Endothelial cell of umbilical vein (primary cell): ENCODE measurements at regions not wholly inside any gene's neighbourhood (a gene's known extent, or its start where the extent isn't known, plus 50 kb on each side); places are given as distances from the start of the nearest gene placed in this dataset.
"Not testable (repeated sequence)": the region's sequence is repeated elsewhere in the genome, so short reads cannot be mapped to it uniquely, and the experiment has no call there.

ENCODE experiments used
- BruUV-seq: library from RNA; stranded (reverse); fragments of 400-500 nt; replicated peaks from 2 replicates; lab custom pipeline; 2021; lab: Mats Ljungman, UMichigan
- CTCF ChIA-PET: fragments of 300-600, 350-600 bp; sonication (Branson Sonifier 250); formaldehyde crosslinking; loops from one replicate; lab custom pipeline; 2021; ENCODE audit warnings: antibody characterized with exemption, inconsistent platforms; lab: Charles Lee
- POLR2A ChIA-PET: fragments of 300-600, 350-600 bp; sonication (Branson Sonifier 250); formaldehyde crosslinking; loops from one replicate; lab custom pipeline; 2021; ENCODE audit warnings: antibody characterized with exemption, inconsistent platforms; lab: Charles Lee
- DNase-seq: peaks from one replicate; pipeline ENCODE4 v3.0.0-alpha.2; 2011; ENCODE audit warnings: low read depth, low spot score
- FAIRE-seq: peaks from 2 replicates; lab custom pipeline; 2011; peaks lifted over from hg19 to GRCh38; lab: Jason Lieb, UNC
- H2AFZ ChIP-seq: 2 replicates; pipeline ENCODE4 v1.6.0; 2012; ENCODE audit warnings: low read depth, low read length, control low read depth, inconsistent platforms
- H3K27ac ChIP-seq: 2 replicates; pipeline ENCODE4 v1.5.1; 2011; ENCODE audit warnings: low read depth, mild to moderate bottlenecking, control low read depth, low read length, moderate library complexity; ENCODE audit not compliant: insufficient read depth
- H3K27me3 ChIP-seq, 2 experiments: 2 replicates each; pipeline versions ENCODE4 v1.6.0 to v1.6.1; 2011; ENCODE audit warnings: low read length in 2 of 2, mixed read lengths in 1 of 2; ENCODE audit not compliant: control insufficient read depth in 2 of 2, insufficient read depth in 2 of 2
- H3K36me3 ChIP-seq, 2 experiments: 2 replicates in 1 of 2; 3 replicates in 1 of 2; pipeline ENCODE4 v1.5.1; 2011; ENCODE audit warnings: low read length in 2 of 2, mild to moderate bottlenecking in 1 of 2, moderate library complexity in 1 of 2; ENCODE audit not compliant: control insufficient read depth in 2 of 2, insufficient read depth in 2 of 2; ENCODE audit errors: extremely low read depth in 1 of 2
- H3K4me1 ChIP-seq: 3 replicates; pipeline ENCODE4 v1.5.1; 2011; ENCODE audit warnings: mild to moderate bottlenecking, low read length; ENCODE audit not compliant: control insufficient read depth, insufficient read depth; ENCODE audit errors: extremely low read depth
- H3K4me2 ChIP-seq: 2 replicates; pipeline ENCODE4 v1.6.1; 2011; ENCODE audit warnings: low read length, control low read depth, mixed read lengths; ENCODE audit not compliant: insufficient read depth
- H3K4me3 ChIP-seq, 3 experiments: fragments of 200-600 bp in 1 of 3; sonication (generic), shearing (Covaris generic) in 1 of 3; replicated peaks in 1 of 3; 2 replicates each; pipeline ENCODE4 v1.5.1; 2011 to 2016; ENCODE audit warnings: control low read depth in 3 of 3, low read length in 3 of 3, mild to moderate bottlenecking in 2 of 3, inconsistent platforms in 1 of 3, low read depth in 1 of 3, moderate library complexity in 1 of 3; ENCODE audit not compliant: insufficient read depth in 1 of 3
- H3K79me2 ChIP-seq: 2 replicates; pipeline ENCODE4 v1.6.0; 2012; ENCODE audit warnings: low read length, inconsistent platforms; ENCODE audit not compliant: control insufficient read depth, insufficient read depth
- H3K9ac ChIP-seq: replicated peaks from 2 replicates; pipeline ENCODE3; 2011; ENCODE audit warnings: low read length, control low read depth; ENCODE audit not compliant: insufficient read depth; ENCODE audit errors: extremely low read depth
- H3K9me1 ChIP-seq: replicated peaks from 3 replicates; pipeline ENCODE4 v1.6.0; 2011; ENCODE audit warnings: mild to moderate bottlenecking, low read length; ENCODE audit not compliant: control insufficient read depth, insufficient read depth; ENCODE audit errors: extremely low read depth
- H3K9me3 ChIP-seq: replicated peaks from 2 replicates; pipeline ENCODE4 v1.5.1; 2012; ENCODE audit warnings: low read length, inconsistent platforms; ENCODE audit not compliant: control insufficient read depth, insufficient read depth
- H4K20me1 ChIP-seq: replicated peaks from 2 replicates; pipeline ENCODE3; 2011; ENCODE audit warnings: mild to moderate bottlenecking, low read length; ENCODE audit not compliant: control insufficient read depth, insufficient read depth; ENCODE audit errors: extremely low read depth
- FOS ChIP-seq: IDR thresholded peaks from 2 replicates; pipeline ENCODE4 v1.6.1; 2011; ENCODE audit warnings: mild to moderate bottlenecking, low read length, moderate library complexity, borderline replicate concordance; ENCODE audit not compliant: insufficient read depth
- GATA2 ChIP-seq: IDR thresholded peaks from 2 replicates; pipeline ENCODE4 v1.7.0; 2011; ENCODE audit warnings: low read depth, mild to moderate bottlenecking, moderate library complexity, mixed read lengths, low read length; ENCODE audit not compliant: insufficient read length, insufficient read depth
- POLR2A ChIP-seq: IDR thresholded peaks from 2 replicates; pipeline ENCODE4 v1.6.1; 2012; ENCODE audit warnings: low read depth, mild to moderate bottlenecking, control low read depth, low read length
- dilution Hi-C: fragments of 300-500 bp; cut with MboI; formaldehyde crosslinking; loops from one replicate; pipeline ENCODE4 v1.15.0; 2019; ENCODE audit warnings: low sequenced_read_pairs; ENCODE audit not compliant: extremely low pct_ligation_motif_present
- intact Hi-C: fragments of 100-400 bp; cut with micrococcal nuclease; formaldehyde crosslinking; loops from one replicate; pipeline ENCODE4 v1.10.0; 2022

- dilution Hi-C loops, H3K27me3 ChIP-seq, H3K9ac ChIP-seq, H3K4me1 ChIP-seq, POLR2A ChIA-PET, H3K27ac ChIP-seq, H3K9me1 ChIP-seq, DNase-seq, H3K4me3 ChIP-seq, BruUV-seq, H3K4me2 ChIP-seq, H2AFZ ChIP-seq, H3K9me3 ChIP-seq, H3K36me3 ChIP-seq, H4K20me1 ChIP-seq, intact Hi-C loops, H3K79me2 ChIP-seq, FAIRE-seq, CTCF ChIA-PET: not testable (repeated sequence)
Measured at GRCh38 chr9:97148428-97148827, 109.5 kb upstream of the CTSV start.

GRCh38 chr9:97145680-97146079, 106.7 kb upstream of the CTSV start:
- dilution Hi-C loops, H3K27me3 ChIP-seq, FAIRE-seq, H3K4me3 ChIP-seq, BruUV-seq, DNase-seq, H3K36me3 ChIP-seq, H3K4me1 ChIP-seq, H3K79me2 ChIP-seq, CTCF ChIA-PET, H3K27ac ChIP-seq, H3K9me3 ChIP-seq, H2AFZ ChIP-seq, intact Hi-C loops, H3K9ac ChIP-seq, H3K9me1 ChIP-seq, H3K4me2 ChIP-seq, POLR2A ChIA-PET, H4K20me1 ChIP-seq: not testable (repeated sequence)

- Histone ChIP-seq H3K9me1 (no peaks in the 10 kb centered on the region), H3K4me1 (no peaks in the 10 kb centered on the region), H3K4me3 (no peak overlapping the region), H4K20me1 (no peaks in the 10 kb centered on the region), H2AFZ (no peak overlapping the region), H3K27me3 (no peaks in the 10 kb centered on the region), H3K79me2 (no peaks in the 10 kb centered on the region), H3K36me3 (no peaks in the 10 kb centered on the region), H3K27ac (no peak overlapping the region), H3K4me2 (no peak overlapping the region), H3K9ac (no peak overlapping the region), H3K9me3 (no peaks in the 10 kb centered on the region)
- CTCF ChIA-PET, result no interaction called here
- POLR2A ChIA-PET, result no interaction called here
- TF ChIP-seq GATA2 (no peak), FOS (no peak), POLR2A (no peak)
- intact Hi-C loops, result no loop called here
- FAIRE-seq (no peak), DNase-seq (no peak)
- dilution Hi-C loops, result no loop called here
- BruUV-seq, result no TSS peak
Measured at GRCh38 chr9:97140566-97140965, 101.6 kb upstream of the CTSV start.
